GM21447 (cell line): ENCODE measurements at regions not wholly inside any gene's neighbourhood (a gene's known extent, or its start where the extent isn't known, plus 50 kb on each side); places are given as distances from the start of the nearest gene placed in this dataset.
"Not testable (repeated sequence)": the region's sequence is repeated elsewhere in the genome, so short reads cannot be mapped to it uniquely, and the experiment has no call there.

Experiments used
- ATAC-seq: cut with Tn5 transposase; IDR thresholded peaks from one replicate; pipeline ENCODE4 v1.9.1; 2021; ENCODE audit not compliant: unreplicated experiment

DNA sequence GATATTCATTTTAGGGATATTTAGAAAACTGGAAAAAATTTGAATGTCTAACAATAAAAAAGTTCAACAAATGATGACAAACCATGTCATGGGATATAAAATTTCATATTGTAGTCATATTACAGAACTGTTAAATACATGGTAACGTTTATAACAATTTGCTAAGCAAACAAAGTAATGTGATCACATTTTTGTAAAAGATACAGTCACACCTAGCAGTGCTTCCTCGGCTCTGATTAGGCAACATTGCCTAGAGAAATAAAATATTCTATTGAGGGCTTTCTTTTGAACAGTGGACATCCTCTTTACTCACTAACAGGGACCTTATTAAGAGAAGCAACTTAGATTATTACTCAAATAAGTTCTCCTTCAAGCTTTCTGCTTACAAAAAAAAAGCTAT is 605.5 kb downstream of the GATA3 start:
- ATAC-seq, result no peak

DNA sequence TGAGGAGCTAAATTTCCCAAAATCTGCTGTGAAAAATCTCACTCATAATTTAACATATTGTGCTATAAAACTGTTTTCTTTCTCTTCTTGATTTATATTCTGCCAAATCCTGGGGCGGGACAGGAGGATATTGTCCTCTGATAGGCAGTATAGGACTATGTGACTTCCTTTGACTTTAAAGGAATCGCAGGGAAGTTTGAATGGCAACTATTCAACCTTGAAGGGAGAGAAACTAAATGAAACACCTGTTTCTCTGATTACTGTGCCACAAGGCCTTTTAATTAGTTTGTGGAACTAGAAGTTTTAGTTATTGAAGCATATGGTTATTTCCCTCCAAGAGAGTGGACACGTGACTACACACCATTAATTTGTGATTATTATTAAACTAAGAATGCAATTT is 607.4 kb downstream of the GATA3 start:
- ATAC-seq, result no peak

DNA sequence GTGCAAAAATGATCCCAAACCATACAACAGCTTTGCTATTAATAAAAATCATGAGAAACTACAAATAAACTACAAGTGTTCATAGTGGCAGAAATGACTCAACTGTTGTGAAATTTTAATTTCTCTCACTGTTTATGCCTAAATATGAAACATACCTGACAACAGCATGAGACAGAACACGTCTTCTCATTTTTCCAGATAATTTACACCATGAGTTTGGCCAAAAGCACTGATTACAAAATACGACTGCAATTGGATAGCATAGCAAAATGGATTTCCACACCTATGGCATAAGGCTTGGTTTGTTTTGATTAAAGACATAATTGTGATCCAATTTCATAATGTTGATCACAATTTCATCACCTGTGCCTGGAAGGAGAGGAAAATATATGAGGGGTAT is 608.6 kb downstream of the GATA3 start:
- ATAC-seq, result no peak

DNA sequence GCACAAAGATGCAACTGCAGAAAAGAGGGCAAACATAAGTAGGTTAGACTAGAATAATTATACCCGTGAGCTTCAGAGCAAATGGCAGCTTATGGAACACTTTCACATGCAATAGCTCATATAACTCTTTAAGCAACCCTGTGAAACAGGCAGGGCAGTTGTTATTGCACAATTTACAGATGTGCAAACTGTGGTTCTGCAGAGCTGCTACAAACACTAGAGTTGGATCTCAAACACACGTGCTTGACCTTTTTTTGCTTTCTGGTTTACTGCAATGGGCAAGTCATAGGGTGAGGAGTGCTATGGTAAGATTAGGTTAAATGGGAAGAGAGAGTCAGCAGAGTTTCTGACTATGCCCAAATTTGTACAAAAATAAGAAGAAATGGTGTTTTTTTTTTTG is 610.8 kb downstream of the GATA3 start:
- ATAC-seq, result no peak

DNA sequence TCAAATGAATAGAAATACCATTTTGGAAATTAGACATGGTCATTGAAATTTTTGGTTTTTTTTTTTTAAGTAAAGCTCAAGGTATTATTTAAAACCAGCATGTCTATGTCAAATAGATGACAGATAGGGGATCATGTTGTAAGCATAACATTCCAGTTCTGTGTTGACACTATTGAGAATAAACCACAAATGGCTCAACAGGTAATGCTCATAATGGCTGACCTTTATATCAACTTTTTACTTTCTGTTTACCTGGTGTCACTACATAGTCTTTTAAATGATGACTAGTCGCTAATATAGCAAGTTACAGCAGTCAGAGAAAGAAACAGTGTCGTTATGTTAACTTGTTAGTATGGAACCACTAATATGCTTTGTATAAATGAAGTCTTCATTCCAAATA is 616.0 kb downstream of the GATA3 start:
- ATAC-seq, result no peak

DNA sequence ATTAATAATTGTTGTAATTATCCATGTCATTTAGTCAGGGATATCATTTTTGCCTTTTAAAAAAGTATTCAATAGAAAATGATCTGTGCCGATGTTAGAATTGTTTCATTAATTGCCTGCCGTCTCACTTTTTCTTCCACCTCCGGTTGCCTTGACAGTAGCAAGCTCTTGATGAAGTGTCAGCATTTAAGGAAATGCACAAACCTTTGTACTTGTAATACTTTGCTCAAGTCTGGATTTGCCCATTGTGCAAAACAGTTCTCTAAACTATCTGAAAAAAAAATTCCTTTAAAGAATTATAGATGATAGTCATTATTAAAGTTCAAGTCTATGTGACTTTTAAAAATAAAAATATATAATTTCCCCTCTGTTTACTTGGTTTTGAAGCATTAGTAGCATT is 619.7 kb downstream of the GATA3 start:
- no peak for ATAC-seq

DNA sequence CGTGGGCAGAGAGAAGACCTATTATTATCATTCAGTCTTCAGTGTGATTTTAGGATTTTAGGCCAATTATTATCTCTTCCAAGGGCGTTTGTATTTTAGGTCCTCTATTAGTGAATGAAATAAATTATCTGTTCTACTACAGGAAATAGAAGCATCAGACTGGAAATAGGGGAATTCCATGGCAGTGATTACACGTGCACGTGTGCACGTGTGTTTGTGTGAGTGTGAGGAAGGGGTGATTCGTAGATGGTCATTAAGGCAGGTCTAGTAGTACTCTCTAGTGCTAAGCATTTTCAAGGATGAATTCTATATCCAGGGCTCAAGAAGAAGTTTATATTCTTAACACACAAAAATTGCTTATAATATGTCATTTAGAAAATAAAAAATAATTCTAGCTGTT is 623.2 kb downstream of the GATA3 start:
- ATAC-seq, result no peak

DNA sequence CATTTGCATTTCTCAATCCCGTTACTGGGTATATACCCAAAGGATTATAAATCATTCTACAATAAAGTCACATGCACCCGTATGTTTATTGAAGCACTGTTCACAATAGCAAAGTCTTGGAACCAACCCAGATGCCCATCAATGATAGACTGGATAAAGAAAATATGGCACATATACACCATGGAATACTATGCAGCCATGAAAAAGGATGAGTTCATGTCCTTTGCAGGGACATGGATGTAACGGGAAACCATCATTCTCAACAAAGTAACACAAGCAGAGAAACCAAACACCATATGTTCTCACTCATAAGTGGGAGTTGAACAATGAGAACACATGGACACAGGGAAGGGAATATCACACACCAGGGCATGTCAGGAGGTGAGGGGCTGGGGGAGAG is 630.4 kb downstream of the GATA3 start:
- ATAC-seq, result not testable (repeated sequence)

DNA sequence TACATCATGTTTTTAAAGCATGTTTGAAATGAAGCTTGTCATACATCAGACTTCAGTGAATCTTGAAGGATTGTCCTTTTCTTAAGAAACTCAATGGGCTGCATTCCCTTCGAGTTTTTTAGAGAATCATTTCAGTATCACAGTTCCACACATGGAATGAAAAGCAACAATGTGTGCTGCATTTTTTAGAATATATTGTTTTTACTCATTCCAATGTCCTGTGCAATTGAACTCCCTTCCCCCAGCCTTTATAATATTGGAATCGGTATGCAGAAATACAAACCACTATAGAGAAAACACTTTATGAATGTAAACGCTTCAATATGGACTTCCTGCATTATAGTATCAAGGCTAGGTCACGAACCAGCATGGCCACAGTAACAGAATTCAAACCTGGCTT is 634.4 kb downstream of the GATA3 start:
- ATAC-seq, result no peak

DNA sequence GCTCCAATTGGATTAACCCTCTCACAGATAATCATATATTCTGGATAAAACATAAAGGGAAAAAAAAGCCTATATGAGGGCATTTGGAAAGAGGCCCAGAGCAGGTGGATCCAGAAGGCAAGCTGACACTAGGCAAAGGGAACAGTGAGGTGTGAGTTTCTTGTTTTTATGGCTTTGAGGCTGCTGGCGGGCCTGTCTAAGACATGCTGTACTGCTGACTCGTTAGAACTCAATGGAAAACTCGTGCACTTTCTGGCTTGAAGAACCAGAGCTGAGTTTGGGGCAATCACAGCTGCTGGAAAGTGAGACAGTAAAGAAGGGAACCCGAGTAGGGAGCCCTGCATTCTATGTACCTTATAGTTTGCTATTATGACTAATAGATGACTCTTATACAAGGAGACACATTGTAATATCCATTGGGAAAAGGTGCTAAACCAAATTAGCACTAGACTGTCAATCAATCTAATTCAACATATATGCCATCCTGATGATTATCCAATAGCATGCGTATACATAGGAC is 637.1 kb downstream of the GATA3 start:
- no peak for ATAC-seq

DNA sequence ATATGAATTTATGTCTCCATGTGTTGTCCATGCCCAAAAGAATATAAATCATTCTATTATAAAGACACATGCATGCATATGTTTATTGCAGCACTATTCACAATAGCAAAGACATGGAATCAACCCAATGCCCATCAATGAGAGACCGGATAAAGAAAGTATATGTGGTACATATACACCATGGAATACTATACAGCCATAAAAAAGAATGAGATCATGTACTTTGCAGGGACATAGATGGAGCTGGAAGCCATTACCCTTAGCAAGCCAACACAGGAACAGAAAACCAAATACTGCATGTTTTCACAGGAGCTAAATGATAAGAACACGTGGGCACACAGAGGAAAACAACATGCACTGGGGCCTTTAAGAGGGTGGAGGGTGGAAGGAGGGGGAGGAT is 639.1 kb downstream of the GATA3 start:
- ATAC-seq, result not testable (repeated sequence)

DNA sequence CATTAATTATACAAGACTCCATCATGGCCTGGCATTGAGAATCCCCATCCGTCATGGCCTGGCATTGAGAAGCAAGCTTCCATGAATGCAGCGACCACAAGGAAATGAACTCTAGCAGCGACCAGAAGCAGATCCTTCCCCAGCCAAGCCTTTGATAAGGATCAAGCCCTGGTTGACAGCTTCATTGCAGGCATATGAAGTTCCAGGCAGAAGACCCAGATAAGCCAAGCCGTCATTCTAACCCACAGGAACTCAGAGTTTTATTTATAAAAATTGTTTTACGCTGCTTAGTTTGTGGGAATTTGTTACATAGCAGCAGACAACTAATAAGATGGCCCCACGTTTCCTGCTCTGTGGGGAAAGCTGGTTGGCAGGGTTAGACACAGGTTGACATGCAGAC is 642.3 kb downstream of the GATA3 start:
- no peak for ATAC-seq

DNA sequence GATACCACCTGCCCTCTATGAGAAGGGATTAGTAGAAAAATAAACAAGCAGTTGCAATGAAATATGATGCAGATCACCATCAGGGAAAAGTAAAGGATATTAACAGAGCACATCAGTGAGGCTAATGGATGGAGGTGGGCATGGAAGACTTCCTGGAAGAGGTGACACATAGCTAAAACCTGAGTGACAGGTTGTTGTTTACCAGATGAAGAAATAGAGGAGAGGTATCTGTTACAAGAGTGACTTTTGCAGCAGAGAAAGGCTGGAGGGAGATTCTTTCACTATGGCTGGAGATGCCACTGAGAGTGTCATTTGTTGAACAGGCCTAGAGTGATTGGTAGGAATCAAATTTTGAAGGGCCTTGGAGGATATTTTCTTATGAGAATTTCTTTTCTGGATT is 646.2 kb downstream of the GATA3 start:
- no peak for ATAC-seq

DNA sequence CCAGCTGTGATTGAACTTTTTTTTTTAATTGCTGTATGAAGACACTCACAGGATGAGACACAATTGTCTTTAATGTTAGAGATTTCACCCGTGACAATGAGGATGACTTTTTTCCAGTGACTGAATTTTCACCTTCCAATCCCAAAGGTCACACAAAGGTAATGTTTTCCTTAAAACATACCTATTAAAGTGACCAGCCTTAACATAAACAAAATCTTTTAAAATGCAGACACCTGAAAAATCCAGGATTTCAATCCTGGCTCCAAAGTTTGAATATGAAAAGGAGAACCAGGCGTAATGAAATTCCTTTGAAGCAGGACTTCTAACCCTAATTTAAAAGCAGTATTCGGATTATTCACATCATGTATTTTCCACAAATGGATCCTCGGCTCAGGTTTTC is 647.7 kb downstream of the GATA3 start:
- no peak for ATAC-seq

DNA sequence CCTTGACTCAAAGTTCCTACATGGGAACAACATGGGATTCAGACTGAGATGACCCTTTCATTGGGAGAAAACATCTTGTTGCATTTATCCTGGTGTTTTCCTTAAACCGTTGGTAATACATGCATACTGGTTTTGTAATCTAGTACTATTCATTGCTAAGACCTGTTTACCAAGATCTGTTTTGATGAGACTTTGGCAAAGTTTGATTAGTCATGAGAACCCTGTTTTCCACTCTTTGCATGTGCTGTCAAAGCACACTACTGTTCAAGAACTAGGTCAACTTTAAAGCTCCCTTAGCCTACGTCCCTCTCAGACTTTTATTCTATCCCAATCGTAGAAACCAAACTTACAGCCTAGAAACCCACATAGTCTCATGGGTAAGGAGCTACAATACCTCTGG is 650.9 kb downstream of the GATA3 start:
- no peak for ATAC-seq

DNA sequence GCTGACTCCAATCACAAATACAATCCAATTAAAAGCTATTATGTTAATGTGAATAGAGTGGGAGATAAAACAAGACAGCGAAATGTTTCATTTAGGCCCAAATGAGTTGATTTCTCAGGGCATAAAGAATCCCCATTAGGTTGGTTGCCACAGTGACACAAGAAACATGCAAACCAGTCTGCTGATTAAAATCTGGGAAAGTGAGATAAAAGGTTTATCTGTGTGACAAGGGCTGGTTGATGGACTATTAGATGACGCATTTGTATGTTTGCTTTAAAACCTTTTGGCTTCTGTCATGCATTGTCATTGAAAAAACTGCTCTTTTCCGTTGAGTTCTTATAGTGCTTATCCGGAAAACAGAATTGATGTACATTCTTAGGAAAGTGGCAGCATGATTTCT is 658.2 kb downstream of the GATA3 start:
- no peak for ATAC-seq

DNA sequence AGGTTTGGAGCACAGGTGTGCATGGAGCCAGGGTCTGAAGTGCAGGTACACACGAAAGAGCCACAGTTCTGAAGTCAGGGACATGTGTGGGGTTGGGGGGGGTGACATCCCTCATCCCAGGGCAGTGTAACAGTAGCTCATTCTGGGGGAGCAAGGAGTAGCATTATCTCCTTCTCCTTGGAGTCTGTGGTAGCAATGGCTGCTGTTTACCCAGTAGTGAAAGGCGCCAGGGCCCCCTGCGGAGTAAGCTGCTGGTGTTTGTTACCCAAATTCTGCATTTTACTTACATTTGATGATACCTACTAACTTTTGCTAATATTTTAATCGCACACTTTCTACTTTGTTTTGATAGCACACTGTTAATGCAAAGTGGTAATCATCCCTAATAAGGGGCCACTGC is 665.5 kb downstream of the GATA3 start:
- ATAC-seq, result no peak

DNA sequence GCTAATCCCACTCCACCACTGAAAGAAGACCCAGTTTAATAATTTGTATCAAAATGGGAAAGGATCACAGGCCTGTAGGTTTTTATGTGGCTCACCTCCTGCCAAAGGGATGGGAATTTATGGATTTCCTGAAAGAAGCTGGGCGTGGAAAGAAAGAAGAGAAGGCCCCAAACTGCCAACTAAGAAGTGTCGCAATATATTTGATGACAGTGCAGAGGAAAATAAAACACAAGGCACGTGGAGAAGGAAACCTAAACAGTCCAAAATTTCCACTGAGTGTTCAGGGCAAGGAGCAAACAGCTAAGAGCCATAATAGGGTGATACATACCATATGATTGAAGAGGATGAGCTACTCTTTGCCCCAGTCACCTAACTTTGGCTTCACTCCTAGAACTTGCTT is 667.2 kb downstream of the GATA3 start:
- ATAC-seq, result no peak

DNA sequence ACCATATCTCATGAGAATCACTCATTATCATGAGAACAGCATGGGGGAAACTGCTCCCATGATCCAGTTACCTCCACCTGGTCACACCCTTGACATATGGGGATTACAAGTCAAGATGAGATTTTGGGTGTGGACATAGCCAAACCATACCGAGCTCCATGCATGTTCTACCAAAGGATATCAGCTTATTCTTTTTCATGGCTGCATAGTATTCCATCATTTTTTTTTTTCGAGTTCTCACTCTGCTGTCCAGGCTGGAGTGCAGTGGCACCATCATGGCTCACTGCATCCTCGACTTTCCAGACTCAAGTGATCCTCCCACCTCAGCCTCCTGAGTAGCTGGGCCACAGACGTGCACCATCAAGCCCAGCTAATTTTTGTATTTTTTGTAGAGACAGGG is 668.3 kb downstream of the GATA3 start:
- ATAC-seq, result no peak

DNA sequence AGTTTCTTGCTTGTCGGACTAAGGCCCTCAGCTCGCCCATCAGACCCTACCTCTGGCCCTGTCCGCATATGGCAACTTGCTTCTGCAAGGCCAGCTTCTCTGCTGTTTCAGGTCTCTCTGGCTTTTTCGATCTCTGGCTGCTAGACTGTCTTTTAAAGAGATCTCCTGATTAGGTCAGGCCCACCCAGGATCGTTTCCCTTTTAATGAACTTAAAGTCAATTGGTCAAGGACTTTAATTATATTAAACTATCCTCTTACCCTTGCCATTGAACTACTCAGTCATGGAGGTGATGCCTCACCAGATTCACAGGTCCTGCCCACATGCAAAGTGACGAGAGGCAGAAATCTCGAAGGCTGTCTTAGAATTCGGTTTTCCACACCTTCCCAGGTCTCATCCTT is 670.9 kb downstream of the GATA3 start:
- ATAC-seq, result no peak

DNA sequence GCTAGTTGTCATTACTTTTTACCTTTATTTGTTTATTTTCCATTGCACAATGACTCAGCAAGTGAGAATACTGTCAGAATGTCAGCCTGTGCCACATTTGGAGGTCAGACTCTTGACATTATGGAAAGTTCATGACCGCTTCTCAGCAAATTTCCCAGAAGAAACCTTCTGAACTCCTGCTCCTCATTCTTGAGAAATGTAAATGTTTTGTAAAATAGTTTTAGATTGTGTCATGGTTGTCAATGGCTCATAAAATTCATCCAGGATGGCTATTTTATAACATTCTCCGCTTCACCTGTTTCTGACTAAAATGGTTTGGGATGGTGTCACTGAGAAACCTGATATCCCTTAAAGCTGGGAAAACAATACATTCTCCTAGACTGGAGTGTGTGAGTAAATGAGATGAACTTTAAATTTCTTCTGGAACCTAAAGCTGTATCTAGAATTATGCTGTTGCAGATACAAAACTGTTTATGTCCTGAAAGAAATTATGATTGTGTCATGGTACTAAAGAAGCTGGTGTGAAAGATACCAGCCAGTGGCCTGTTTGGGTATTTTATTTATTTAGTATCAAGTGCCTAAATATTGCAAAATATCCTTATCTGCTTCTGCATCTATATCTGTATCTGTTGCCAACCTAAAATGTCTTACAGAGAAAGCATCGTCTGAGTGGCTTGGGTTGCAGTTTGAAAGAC is 671.7 kb downstream of the GATA3 start:
- no peak for ATAC-seq

DNA sequence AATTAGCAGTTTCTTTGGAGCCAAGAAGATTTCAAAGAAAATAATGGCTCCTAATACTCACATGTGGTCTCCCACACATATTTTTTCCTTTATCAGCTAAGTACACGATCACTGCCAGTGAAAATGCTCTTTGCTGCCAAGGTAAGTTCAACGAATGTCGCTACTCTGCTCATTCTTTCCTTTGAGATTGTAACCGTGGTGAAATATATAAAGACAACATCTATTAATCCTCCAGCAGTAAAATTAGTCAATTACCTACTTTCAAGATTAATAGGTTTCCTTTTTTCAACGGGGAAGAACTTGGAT is 672.2 kb downstream of the GATA3 start:
- no peak for ATAC-seq
